ENCODE measurements at regions not wholly inside any gene's neighbourhood (a gene's known extent, or its start where the extent isn't known, plus 50 kb on each side); places are given as distances from the start of the nearest gene placed in this dataset.
"Not testable (repeated sequence)": the region's sequence is repeated elsewhere in the genome, so short reads cannot be mapped to it uniquely, and the experiment has no call there.

DNA sequence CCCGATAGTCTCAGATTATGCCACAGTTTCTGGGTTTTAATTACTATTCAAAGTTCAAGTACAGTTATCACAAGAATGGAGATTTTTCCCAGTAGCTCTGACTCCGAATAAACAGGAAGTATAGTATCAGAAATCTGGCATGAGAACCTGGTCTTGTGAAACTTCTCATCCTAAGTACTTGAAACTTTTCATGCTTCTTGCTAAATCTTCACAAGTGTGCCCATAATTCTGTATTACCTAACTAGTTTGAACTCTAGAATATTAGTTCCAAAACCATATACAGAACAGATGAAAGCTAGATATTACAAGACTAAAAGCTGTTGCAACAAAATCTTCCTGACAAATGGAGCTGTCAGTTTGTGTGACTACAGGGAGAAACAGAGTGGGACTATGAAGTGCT lies 70.5 kb upstream of the CSNK1A1L start:
- H3K4me3 ChIP-seq (ENCODE audit: low read depth, low read length), result no peak overlapping the region
- DNase-seq (ENCODE audit: low read depth), result peak; percentile 97
- TF ChIP-seq, protein P1, sequence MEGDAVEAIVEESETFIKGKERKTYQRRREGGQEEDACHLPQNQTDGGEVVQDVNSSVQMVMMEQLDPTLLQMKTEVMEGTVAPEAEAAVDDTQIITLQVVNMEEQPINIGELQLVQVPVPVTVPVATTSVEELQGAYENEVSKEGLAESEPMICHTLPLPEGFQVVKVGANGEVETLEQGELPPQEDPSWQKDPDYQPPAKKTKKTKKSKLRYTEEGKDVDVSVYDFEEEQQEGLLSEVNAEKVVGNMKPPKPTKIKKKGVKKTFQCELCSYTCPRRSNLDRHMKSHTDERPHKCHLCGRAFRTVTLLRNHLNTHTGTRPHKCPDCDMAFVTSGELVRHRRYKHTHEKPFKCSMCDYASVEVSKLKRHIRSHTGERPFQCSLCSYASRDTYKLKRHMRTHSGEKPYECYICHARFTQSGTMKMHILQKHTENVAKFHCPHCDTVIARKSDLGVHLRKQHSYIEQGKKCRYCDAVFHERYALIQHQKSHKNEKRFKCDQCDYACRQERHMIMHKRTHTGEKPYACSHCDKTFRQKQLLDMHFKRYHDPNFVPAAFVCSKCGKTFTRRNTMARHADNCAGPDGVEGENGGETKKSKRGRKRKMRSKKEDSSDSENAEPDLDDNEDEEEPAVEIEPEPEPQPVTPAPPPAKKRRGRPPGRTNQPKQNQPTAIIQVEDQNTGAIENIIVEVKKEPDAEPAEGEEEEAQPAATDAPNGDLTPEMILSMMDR (conservative IDR thresholded peaks at IDR 0.05; ENCODE audit: low read depth, low read length), result no peak

DNA sequence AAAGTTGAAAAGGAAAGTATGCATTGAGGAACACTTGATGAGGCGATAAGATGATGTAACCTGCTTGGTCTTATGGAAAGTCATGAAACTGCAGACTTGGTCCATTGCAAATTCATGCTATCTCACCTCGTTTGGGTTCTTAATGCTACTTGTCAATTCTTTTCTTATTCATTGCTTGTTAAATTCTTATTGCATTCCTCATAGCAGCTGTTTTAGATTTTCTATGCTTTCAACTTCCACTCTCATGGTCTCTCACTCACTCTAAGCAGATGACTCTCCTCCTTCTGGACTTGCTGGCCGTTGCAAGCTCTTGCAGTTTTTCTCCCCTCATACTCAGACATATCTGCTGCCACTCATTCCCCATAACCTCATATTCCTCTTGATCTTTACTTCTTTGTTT lies 67.8 kb upstream of the CSNK1A1L start:
- DNase-seq (ENCODE audit: low read depth), result peak; percentile 82

DNA sequence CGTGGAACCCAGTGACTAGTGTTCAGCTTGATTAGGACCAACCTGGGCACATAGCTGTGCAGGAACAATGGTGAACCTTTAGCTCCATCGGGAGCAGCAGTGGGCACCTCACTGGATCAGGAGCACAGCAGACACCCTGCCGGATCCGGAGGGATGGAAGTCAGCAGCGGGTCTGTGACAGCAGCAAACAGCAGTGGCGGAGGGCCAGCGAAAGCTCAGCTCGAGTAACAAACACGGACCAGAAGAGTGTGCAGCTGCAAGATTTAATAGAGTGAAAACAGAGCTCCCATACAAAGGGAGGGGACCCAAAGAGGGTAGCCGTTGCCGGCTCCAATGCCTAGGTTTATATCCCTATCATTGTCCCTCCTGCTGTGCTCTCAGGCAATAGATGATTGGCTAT lies 66.8 kb upstream of the CSNK1A1L start:
- not testable (repeated sequence) for H3K4me3 ChIP-seq (ENCODE audit: low read depth, low read length); DNase-seq (ENCODE audit: low read depth)

More for the DNA sequence above, 67.8 kb upstream of the CSNK1A1L start:
- no peak overlapping the region for H3K4me3 ChIP-seq (ENCODE audit: low read depth, low read length)
- TF ChIP-seq, protein P1 (conservative IDR thresholded peaks at IDR 0.05; ENCODE audit: low read depth, low read length), result peak; percentile 38

DNA sequence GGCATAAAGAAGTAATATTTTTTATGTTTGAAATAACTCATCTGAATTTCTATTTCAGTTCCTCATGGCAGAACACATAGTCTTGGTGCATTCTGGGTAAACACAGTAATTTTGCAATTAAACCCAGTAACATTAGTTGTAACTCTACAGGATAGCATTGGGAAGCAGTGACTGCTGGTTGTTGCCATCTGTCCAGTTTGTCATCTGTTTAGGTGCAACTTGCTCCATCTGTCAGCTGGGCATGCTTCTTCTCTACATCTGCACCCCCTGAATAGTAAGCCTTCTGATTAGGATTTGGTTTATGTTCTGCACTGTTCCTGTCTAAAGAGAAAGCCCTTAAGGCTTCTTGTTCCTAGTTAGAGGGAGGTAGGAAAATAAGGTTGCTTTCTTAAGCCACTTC lies 63.5 kb upstream of the CSNK1A1L start:
- H3K4me3 ChIP-seq (ENCODE audit: low read depth, low read length), result no peak overlapping the region
- no peak for DNase-seq (ENCODE audit: low read depth)
- TF ChIP-seq, protein P1 (conservative IDR thresholded peaks at IDR 0.05; ENCODE audit: low read depth, low read length), result no peak

DNA sequence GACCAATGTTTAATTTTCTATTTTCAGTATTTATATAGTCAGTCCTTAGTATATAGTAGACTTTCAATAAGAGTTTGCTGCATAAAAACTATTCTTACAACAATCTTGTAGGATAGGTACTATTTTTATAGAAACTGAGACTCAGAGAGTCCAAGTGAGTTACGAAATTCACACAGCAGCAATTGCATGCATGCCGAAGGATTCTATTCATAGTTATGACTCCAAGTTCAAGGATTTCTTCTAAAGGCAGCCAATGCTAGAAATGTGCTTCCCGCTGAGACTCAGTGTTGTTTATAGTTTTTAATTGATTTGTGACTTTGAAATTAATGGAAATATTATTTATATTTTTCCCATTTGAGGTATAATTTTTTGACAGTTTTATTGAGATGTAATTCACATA lies 62.7 kb upstream of the CSNK1A1L start:
- TF ChIP-seq, protein P1 (conservative IDR thresholded peaks at IDR 0.05; ENCODE audit: low read depth, low read length), result no peak
- no peak overlapping the region for H3K4me3 ChIP-seq (ENCODE audit: low read depth, low read length)
- peak; percentile 53 for DNase-seq (ENCODE audit: low read depth)

DNA sequence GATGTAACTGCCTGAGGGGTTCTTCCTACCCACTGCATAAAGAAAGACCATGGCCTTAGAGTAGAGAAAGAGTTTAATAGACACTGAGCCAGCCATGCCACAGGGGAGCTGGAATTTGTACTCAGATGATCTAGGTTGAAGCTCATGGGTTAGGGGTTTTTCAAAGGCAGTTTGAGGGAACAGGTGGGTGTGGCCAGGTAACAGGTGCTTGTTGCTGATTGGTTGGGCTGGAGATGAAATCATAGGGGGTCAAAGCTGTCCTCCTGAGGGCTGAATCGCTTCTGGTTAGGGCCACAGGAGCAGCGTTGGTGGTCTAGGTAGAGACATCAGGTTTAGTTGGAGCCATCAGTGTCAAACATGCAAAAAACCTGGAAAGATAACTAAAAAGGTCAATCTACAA lies 59.2 kb upstream of the CSNK1A1L start:
- no peak for DNase-seq (ENCODE audit: low read depth)
- H3K4me3 ChIP-seq (ENCODE audit: low read depth, low read length), result no peak overlapping the region
- TF ChIP-seq, protein P1 (conservative IDR thresholded peaks at IDR 0.05; ENCODE audit: low read depth, low read length), result no peak

DNA sequence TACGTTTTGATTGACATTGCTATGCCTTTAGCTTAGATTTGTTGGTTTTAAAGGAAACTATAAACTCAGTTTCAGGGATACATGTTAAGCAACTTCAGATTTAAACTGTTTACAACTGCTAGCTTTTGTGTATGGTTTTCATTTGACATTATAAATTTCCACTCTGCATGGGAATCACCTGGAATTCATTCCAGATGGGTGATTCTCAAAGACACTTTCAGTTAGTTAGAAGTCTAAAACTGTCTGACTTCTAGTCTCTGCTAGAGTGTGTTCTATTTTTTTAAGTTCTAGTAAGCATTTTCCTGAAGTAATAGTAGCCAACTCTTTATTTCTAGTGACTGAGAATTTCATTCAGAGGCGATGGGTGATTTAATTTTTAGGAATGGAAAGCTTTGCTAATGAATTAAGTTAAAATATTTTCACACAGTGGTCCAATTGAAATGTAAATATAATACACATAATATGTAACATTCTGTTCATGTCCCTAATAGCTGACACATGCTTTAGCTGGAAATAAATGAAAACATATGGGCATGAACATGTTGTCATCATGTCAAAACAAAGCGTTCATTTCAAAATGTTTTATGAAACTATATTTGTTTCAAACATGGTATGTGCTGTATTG lies 58.3 kb upstream of the CSNK1A1L start:
- TF ChIP-seq, protein P1 (conservative IDR thresholded peaks at IDR 0.05; ENCODE audit: low read depth, low read length), result no peak
- no peak for DNase-seq (ENCODE audit: low read depth)
- H3K4me3 ChIP-seq (ENCODE audit: low read depth, low read length), result no peak overlapping the region

Data from choroid plexus epithelial cell (primary cell).